ENCODE measurements at regions not wholly inside any gene's neighbourhood (a gene's known extent, or its start where the extent isn't known, plus 50 kb on each side); places are given as distances from the start of the nearest gene placed in this dataset.

DNA sequence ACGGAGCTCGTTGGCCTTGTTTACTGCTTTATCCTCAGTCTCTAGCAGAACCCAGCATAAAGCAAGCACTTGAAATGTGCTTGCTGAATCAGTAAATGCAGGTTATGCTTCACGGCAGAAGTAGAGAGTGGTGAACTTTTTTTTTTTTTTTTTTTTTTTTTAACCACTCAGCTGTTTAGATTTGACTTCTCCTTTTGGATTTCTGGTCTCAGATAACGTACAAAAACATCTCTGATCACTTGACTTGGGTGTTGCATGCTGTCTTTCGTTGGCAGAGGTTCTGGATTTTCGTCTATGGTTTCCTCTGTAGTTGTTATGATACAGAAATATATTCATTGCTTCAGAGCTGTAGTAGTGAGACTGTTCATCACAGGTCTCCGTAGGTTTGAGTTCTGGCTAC is 242.5 kb upstream of the HABP2 start:
- TF ChIP-seq, protein P1, sequence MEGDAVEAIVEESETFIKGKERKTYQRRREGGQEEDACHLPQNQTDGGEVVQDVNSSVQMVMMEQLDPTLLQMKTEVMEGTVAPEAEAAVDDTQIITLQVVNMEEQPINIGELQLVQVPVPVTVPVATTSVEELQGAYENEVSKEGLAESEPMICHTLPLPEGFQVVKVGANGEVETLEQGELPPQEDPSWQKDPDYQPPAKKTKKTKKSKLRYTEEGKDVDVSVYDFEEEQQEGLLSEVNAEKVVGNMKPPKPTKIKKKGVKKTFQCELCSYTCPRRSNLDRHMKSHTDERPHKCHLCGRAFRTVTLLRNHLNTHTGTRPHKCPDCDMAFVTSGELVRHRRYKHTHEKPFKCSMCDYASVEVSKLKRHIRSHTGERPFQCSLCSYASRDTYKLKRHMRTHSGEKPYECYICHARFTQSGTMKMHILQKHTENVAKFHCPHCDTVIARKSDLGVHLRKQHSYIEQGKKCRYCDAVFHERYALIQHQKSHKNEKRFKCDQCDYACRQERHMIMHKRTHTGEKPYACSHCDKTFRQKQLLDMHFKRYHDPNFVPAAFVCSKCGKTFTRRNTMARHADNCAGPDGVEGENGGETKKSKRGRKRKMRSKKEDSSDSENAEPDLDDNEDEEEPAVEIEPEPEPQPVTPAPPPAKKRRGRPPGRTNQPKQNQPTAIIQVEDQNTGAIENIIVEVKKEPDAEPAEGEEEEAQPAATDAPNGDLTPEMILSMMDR (IDR thresholded peaks at IDR 0.05): no peak
- no peak for TF ChIP-seq POLR2A (IDR thresholded peaks at IDR 0.05)
